HepG2 (cell line): ENCODE measurements at regions not wholly inside any gene's neighbourhood (a gene's known extent, or its start where the extent isn't known, plus 50 kb on each side); places are given as distances from the start of the nearest gene placed in this dataset.

Experiments used
- EZH2 ChIP-seq: conservative IDR thresholded peaks from 2 replicates; pipeline ENCODE4 v1.6.1; 2012; ENCODE audit warnings: mild to moderate bottlenecking, low read depth, low read length, moderate library complexity
- LCORL ChIP-seq, 2 experiments: fragments of 450-650 bp in 1 of 2; sonication (generic) in 1 of 2; formaldehyde crosslinking in 1 of 2; IDR thresholded peaks; 2 replicates each; pipeline versions ENCODE4 v1.5.0 to v1.6.1; 2017 to 2020; ENCODE audit warnings: antibody characterized with exemption in 1 of 2, missing genetic modification reagents in 1 of 2
- NR3C1 ChIP-seq: sonication (generic); formaldehyde crosslinking; IDR thresholded peaks from 2 replicates; pipeline ENCODE4 v1.4.0; 2020; ENCODE audit warnings: missing genetic modification reagents
- POLR2A ChIP-seq, 2 experiments: IDR thresholded peaks; 2 replicates each; pipeline ENCODE4 v1.6.1; 2011; ENCODE audit warnings: low read depth in 2 of 2, low read length in 2 of 2, mild to moderate bottlenecking in 1 of 2, moderate library complexity in 1 of 2; ENCODE audit not compliant: insufficient read depth in 1 of 2
- RBM39 ChIP-seq: fragments of 200-400 bp; formaldehyde crosslinking; IDR thresholded peaks from one replicate; pipeline ENCODE4 v1.6.1; 2018; ENCODE audit warnings: antibody characterized with exemption, mild to moderate bottlenecking, low read depth, low read length; ENCODE audit not compliant: poor library complexity, severe bottlenecking
- TP53 ChIP-seq: sonication (generic); formaldehyde crosslinking; conservative IDR thresholded peaks from 2 replicates; pipeline ENCODE4 v1.4.0; 2020; ENCODE audit warnings: missing genetic modification reagents
- TF ChIP-seq, protein P1 (sequence below): sonication (generic); formaldehyde crosslinking; IDR thresholded peaks from 2 replicates; pipeline ENCODE4 v1.5.0; 2020; ENCODE audit warnings: mild to moderate bottlenecking, missing genetic modification reagents, moderate library complexity
- TF ChIP-seq, protein P2 (sequence below): sonication (generic); formaldehyde crosslinking; IDR thresholded peaks from 2 replicates; pipeline ENCODE4 v1.4.0; 2020; ENCODE audit warnings: missing genetic modification reagents

DNA sequence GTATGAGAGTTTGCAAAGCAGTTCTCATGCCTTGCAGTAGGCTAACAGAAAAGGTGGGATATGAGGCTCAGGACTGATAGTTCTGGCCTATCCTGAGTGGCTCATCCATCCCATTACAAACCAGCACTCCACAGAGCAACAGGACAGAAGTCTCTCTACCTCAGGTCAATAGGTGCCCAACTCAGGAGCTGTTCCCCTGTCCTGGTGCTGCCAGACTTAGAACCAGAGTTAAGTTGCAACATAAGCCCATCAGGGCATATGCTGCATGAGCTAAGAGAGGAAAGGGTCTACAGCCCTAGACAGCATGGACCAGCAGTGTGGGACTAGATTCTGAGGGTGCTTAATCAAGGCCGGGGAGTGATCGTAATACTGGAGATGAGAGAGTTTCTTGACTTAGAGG lies 104.8 kb upstream of the ECI2 start:
- no peak for TF ChIP-seq POLR2A (IDR thresholded peaks at IDR 0.05; ENCODE audit: insufficient read depth in 1 of 2, low read depth in 2 of 2, low read length in 2 of 2)
- no peak for TF ChIP-seq EZH2
- TF ChIP-seq, protein P1, sequence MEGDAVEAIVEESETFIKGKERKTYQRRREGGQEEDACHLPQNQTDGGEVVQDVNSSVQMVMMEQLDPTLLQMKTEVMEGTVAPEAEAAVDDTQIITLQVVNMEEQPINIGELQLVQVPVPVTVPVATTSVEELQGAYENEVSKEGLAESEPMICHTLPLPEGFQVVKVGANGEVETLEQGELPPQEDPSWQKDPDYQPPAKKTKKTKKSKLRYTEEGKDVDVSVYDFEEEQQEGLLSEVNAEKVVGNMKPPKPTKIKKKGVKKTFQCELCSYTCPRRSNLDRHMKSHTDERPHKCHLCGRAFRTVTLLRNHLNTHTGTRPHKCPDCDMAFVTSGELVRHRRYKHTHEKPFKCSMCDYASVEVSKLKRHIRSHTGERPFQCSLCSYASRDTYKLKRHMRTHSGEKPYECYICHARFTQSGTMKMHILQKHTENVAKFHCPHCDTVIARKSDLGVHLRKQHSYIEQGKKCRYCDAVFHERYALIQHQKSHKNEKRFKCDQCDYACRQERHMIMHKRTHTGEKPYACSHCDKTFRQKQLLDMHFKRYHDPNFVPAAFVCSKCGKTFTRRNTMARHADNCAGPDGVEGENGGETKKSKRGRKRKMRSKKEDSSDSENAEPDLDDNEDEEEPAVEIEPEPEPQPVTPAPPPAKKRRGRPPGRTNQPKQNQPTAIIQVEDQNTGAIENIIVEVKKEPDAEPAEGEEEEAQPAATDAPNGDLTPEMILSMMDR (CRISPR knock-in tag): no peak
- no peak for TF ChIP-seq LCORL (IDR thresholded peaks at IDR 0.05)
- no peak for TF ChIP-seq LCORL (CRISPR knock-in tag; IDR thresholded peaks at IDR 0.05)
- TF ChIP-seq NR3C1 (CRISPR knock-in tag): no peak
- TF ChIP-seq RBM39: no peak
- TF ChIP-seq, protein P2, sequence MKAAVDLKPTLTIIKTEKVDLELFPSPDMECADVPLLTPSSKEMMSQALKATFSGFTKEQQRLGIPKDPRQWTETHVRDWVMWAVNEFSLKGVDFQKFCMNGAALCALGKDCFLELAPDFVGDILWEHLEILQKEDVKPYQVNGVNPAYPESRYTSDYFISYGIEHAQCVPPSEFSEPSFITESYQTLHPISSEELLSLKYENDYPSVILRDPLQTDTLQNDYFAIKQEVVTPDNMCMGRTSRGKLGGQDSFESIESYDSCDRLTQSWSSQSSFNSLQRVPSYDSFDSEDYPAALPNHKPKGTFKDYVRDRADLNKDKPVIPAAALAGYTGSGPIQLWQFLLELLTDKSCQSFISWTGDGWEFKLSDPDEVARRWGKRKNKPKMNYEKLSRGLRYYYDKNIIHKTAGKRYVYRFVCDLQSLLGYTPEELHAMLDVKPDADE (CRISPR knock-in tag): no peak
- TF ChIP-seq TP53 (CRISPR knock-in tag): no peak
